AG10803 (cell line): ENCODE measurements at regions not wholly inside any gene's neighbourhood (a gene's known extent, or its start where the extent isn't known, plus 50 kb on each side); places are given as distances from the start of the nearest gene placed in this dataset.

Experiments
- DNase-seq: peaks from one replicate; pipeline ENCODE4 v3.0.0; 2010; ENCODE audit warnings: low read depth
- H3K4me3 ChIP-seq: 2 replicates; pipeline ENCODE4 v1.5.1; 2011; ENCODE audit warnings: mild to moderate bottlenecking, low read length, control low read depth
- TF ChIP-seq, protein P1 (sequence below): conservative IDR thresholded peaks from 2 replicates; pipeline ENCODE4 v1.5.1; 2011; ENCODE audit warnings: mild to moderate bottlenecking, low read length, control low read depth, inconsistent platforms

DNA sequence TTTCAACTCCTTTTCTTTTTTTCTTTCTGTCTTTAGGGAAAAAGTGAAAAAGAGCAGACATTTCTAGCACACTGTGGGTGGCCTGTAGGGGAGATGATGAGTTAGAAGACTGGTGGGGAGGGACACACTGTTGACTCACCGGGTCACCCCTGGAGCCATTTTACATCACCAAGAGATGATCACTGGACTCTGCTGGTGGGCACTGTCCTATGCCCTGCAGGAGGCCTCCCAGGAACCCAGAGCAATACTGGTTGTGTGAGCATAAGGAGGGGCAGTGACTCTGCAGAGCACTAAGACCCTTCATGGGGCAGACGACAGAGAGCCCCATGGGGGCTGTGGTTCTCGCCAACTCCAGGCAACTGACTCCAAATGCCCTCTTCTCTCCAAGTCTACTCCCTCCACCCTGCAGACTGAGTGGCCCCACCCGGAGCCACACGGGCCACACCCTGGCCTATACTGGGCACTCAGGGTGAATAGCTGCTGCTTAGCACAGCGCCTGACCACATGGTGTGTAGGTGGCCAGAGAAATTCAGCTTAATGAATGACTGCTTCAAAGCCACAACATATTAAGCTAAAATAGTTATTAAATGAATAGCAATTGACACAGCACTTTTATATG, 177.5 kb downstream of the CDC5L start:
- TF ChIP-seq, protein P1, sequence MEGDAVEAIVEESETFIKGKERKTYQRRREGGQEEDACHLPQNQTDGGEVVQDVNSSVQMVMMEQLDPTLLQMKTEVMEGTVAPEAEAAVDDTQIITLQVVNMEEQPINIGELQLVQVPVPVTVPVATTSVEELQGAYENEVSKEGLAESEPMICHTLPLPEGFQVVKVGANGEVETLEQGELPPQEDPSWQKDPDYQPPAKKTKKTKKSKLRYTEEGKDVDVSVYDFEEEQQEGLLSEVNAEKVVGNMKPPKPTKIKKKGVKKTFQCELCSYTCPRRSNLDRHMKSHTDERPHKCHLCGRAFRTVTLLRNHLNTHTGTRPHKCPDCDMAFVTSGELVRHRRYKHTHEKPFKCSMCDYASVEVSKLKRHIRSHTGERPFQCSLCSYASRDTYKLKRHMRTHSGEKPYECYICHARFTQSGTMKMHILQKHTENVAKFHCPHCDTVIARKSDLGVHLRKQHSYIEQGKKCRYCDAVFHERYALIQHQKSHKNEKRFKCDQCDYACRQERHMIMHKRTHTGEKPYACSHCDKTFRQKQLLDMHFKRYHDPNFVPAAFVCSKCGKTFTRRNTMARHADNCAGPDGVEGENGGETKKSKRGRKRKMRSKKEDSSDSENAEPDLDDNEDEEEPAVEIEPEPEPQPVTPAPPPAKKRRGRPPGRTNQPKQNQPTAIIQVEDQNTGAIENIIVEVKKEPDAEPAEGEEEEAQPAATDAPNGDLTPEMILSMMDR: no peak
- H3K4me3 ChIP-seq: no peak overlapping the region
- DNase-seq: no peak

DNA sequence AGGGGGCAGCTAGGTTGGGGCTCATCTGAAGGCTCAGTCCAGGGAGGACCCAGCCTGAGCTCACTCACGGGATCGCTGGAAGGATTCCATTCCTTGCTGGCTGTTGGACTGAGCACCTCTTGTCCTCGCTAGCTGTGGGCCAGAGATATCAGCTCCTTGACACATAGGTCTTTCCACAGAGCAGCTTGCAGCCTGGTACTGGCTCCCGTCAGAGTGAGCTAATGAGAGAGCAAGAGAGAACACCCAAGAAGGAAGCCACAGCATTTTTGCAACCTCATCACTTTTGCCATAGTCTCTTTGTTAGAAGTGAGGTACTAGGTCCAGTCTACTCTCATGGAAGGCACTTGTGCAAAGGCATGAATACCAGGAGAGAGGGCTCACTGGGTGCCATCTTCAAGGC, 179.9 kb downstream of the CDC5L start:
- H3K4me3 ChIP-seq: no peak overlapping the region
- TF ChIP-seq, protein P1: no peak
- no peak for DNase-seq

DNA sequence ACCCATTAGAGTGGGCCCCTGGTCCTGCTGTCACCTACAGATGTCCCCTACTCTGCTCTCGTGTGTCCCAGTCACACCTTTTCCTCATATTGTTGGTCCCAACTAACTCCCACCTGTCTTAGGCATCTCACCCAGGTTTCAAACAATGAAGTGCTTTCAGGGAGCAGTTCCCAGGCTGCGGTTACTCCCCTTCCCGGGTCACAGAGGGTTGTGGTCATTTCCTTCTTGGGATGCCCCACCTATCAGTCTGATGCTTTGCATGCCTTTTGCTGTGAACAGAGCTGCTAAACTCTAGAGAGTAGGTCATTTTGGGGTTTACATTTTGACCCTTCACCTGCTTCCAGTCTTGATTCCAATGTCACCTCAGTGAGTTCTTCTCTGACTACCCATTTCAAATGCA, 181.6 kb downstream of the CDC5L start:
- H3K4me3 ChIP-seq: no peak overlapping the region
- TF ChIP-seq, protein P1: no peak
- no peak for DNase-seq

DNA sequence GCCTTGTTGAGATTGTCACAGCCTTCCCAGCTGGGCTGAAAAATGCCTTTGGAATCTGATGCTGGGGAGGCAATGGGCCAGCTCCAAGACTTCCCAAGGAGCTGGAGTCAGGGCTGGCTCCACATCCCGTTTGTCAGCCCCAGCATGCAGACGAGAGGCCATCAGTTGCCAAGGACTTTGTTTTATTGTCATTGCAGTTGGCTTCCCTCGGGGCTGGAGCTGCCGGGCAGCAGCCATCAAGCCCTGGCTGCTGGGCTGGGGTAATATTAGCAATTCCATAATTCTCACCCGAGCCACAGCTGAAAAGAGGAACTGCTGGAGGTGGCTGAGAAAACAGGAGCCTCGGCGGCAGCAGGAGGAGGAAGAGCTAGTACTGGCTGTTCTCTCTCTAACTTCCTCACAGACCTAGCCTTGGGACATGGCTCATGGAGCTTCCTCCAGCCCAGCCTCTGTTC, 182.5 kb downstream of the CDC5L start:
- TF ChIP-seq, protein P1: no peak
- peak; percentile 87 for DNase-seq
- peak overlapping the region; percentile 23 for H3K4me3 ChIP-seq

DNA sequence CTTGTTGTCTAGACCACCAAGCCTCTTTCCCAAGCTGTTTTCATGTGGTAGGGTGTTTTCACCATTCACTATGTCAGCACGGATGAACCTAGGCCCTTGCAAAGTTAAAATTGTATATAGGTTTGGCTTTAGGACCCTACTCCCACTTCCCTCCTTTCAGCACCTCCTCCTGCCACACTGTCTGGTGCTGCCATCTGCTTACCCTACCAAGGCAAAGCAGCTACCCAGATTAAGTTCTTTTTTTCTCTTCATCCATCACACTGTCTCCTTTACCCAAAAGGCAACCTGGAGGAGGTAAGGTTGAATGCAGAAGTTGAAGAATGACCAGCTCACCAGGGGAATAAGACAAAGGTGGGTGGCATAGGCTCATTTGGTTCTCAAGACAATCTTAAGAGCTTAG, 184.0 kb downstream of the CDC5L start:
- no peak overlapping the region for H3K4me3 ChIP-seq
- DNase-seq: no peak
- TF ChIP-seq, protein P1: no peak

DNA sequence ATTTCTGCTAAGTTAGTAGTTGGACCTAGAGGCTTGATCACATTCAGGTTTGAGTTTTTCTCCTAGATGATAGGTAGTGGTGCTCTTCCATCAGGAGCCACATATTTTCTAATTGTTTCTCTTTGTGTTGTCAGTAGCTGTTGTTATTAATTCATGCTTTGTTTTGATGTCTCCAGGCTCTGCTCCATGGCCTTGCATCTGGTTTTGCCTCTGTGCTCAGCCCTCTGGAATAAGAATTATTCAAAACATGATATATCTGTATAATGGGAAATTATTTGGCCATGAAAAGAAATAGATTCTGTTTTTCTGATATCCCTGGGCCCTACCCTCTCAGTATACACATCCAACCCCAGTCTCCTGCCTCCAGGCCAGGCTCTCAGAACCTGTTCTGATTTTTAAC, 184.8 kb downstream of the CDC5L start:
- TF ChIP-seq, protein P1: no peak
- peak; percentile 81 for DNase-seq
- H3K4me3 ChIP-seq: no peak overlapping the region

DNA sequence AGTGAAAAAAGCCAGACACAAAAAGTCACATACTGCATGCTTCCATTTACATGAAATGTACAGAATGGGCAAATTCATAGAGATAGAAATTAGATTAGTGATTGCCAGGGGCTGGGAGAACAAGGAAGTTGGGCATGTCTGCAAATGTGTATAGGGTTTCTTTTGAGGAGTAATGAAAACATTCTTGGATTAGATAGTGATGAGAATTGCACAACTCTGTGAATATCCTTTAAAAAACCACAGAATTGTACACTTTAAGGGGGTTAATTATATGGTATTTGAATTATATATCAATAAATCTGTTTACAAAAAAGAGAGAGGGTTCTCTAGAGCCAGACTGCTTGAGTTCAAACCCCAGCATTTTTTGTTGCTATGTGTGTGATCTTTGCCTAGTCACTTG, 188.1 kb downstream of the CDC5L start:
- DNase-seq: peak; percentile 63
- TF ChIP-seq, protein P1: no peak
- H3K4me3 ChIP-seq: no peak overlapping the region
